Ascending aorta (tissue), 2 donors: ENCODE measurements at regions not wholly inside any gene's neighbourhood (a gene's known extent, or its start where the extent isn't known, plus 50 kb on each side); places are given as distances from the start of the nearest gene placed in this dataset.

ENCODE experiments used
- DNase-seq, 2 donors: peaks; one replicate each; pipeline ENCODE4 v3.0.0-alpha.2; 2019; ENCODE audit warnings: low spot score in 2 of 2
- H3K27ac ChIP-seq, 2 donors: fragments of 200-600 bp; sonication (generic); one replicate each; pipeline ENCODE4 v1.5.1; 2016 to 2017; ENCODE audit warnings: mild to moderate bottlenecking in 1 of 2
- H3K27me3 ChIP-seq: fragments of 200-600 bp; sonication (generic); one replicate; pipeline ENCODE4 v1.5.1; 2017
- H3K36me3 ChIP-seq, 2 donors: fragments of 200-600 bp; sonication (generic); one replicate each; pipeline ENCODE4 v1.5.1; 2016
- H3K4me1 ChIP-seq, 2 donors: fragments of 200-600 bp; sonication (generic); one replicate each; pipeline ENCODE4 v1.5.1; 2016 to 2017; ENCODE audit warnings: mild to moderate bottlenecking in 1 of 2
- H3K4me3 ChIP-seq, 2 donors: fragments of 200-600 bp; sonication (generic); one replicate each; pipeline ENCODE4 v1.5.1; 2016 to 2017; ENCODE audit warnings: mild to moderate bottlenecking in 1 of 2
- H3K9me3 ChIP-seq, 2 donors: fragments of 200-600 bp; sonication (generic); one replicate each; pipeline ENCODE4 v1.5.1; 2016
- intact Hi-C: fragments of 100-400 bp; cut with DNase I; formaldehyde crosslinking; loops from one replicate; pipeline ENCODE4 v1.15.1; 2023
- TF ChIP-seq, protein P1 (sequence below), 3 experiments: fragments of 200-600 bp in 2 of 3; fragments of 450-650 bp in 1 of 3; sonication (generic) in 2 of 3; IDR thresholded peaks; one replicate each; pipeline ENCODE4 v1.5.1; 2016 to 2019; ENCODE audit warnings: antibody characterized with exemption in 3 of 3, mild to moderate bottlenecking in 1 of 3, moderate library complexity in 1 of 3

DNA sequence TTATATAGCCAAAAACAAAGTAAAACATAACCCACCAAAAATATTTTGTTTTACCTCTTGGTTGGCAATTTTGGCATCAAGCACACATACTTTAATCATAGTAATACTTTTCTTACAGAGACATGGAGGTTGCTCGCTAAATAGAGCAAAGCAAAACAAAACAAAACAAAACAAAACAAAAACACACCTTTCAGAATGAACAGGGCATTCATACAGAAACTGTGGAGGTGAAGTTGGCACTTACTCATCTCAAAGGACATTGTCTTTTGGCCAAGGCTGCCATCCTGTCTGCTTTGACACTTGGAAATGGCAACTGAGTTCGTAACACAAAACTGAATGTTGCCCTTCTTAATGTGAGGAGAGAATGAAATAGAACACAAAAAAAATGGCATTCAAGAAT is 773.1 kb downstream of the USP25 start:
- Histone ChIP-seq H3K9me3 (no peaks in the 10 kb centered on the region), H3K36me3 (no peaks in the 10 kb centered on the region), H3K4me3 (no peak overlapping the region), H3K27ac (no peak overlapping the region), H3K4me1 (no peaks in the 10 kb centered on the region), H3K27me3 (no peaks in the 10 kb centered on the region)
- TF ChIP-seq, protein P1, sequence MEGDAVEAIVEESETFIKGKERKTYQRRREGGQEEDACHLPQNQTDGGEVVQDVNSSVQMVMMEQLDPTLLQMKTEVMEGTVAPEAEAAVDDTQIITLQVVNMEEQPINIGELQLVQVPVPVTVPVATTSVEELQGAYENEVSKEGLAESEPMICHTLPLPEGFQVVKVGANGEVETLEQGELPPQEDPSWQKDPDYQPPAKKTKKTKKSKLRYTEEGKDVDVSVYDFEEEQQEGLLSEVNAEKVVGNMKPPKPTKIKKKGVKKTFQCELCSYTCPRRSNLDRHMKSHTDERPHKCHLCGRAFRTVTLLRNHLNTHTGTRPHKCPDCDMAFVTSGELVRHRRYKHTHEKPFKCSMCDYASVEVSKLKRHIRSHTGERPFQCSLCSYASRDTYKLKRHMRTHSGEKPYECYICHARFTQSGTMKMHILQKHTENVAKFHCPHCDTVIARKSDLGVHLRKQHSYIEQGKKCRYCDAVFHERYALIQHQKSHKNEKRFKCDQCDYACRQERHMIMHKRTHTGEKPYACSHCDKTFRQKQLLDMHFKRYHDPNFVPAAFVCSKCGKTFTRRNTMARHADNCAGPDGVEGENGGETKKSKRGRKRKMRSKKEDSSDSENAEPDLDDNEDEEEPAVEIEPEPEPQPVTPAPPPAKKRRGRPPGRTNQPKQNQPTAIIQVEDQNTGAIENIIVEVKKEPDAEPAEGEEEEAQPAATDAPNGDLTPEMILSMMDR (IDR thresholded peaks at IDR 0.05) = no peak
- intact Hi-C loops = no loop called here
- no peak for DNase-seq

- intact Hi-C loops = no loop called here
- Histone ChIP-seq H3K36me3 (no peaks in the 10 kb centered on the region), H3K27ac (no peak overlapping the region), H3K4me1 (no peaks in the 10 kb centered on the region), H3K27me3 (no peaks in the 10 kb centered on the region), H3K4me3 (no peak overlapping the region), H3K9me3 (no peaks in the 10 kb centered on the region)
- TF ChIP-seq, protein P1 (IDR thresholded peaks at IDR 0.05) = no peak
- no peak for DNase-seq
These were observed 774.5 kb downstream of the USP25 start for GRCh38 chr21:16504281-16504680.

DNA sequence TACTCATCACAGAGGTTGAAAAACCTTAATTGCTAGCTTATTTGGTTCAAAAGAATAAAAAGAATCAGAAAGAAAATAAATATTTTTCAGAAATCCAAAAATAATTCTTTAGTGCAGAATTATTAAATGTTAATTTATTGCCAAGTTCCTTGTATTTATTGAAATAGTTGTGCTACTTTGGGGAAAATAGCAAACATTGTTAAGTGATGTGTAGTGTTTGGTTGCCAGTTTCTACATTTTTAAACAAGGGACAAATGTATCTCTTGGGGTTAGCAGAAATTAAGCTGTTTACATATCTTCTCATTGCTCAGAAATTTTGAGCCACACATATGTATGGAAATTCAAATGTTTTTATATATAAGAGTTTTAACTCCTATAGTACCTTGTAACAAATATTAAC is 775.0 kb downstream of the USP25 start:
- Histone ChIP-seq H3K4me1 (no peaks in the 10 kb centered on the region), H3K36me3 (no peaks in the 10 kb centered on the region), H3K27me3 (no peaks in the 10 kb centered on the region), H3K27ac (no peak overlapping the region), H3K4me3 (no peak overlapping the region), H3K9me3 (no peaks in the 10 kb centered on the region)
- TF ChIP-seq, protein P1 (IDR thresholded peaks at IDR 0.05) = no peak
- intact Hi-C loops = no loop called here
- DNase-seq = no peak

DNA sequence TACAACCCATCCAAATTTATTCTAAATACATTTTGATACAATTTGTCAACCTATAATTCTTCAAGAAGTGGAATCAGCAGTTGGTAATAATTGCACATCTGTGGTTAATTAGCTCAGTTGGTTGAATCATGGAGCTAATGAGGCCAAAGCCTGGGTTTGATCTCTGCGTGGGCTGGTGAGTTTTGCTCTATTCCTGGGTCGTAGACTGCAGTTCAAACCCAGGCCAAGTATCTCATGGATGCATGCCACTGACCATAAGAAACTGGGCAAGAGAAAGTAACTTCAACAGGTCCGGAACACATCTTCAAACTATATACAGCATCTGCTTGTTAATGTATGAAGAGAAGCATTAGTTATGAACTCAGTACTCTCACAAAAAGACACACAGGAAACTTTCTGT is 779.7 kb downstream of the USP25 start:
- H3K27ac ChIP-seq = no peak overlapping the region
- no peaks in the 10 kb centered on the region for H3K27me3 ChIP-seq
- intact Hi-C loops = no loop called here
- no peaks in the 10 kb centered on the region for H3K36me3 ChIP-seq
- no peaks in the 10 kb centered on the region for H3K4me1 ChIP-seq
- H3K9me3 ChIP-seq = no peaks in the 10 kb centered on the region
- DNase-seq = no peak
- H3K4me3 ChIP-seq = no peak overlapping the region
- TF ChIP-seq, protein P1 (IDR thresholded peaks at IDR 0.05) = no peak

DNA sequence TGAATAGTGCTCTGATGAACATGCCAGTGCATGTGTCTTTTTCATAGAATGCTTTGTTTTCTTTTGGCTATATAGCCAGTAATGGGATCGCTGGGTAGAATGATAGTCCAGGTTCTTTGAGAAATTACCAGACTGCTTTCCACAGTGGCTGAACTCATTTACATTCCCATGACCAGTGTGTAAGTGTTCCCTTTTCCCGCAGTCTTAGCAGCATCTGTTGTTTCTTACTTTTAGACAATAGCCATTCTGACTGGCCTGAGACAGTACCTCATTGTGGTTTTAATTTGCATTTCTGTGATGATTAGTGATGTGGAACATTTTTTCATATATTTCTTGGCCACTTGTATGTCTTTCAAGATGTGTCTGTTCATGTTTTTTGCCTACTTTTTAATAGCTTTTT is 784.5 kb downstream of the USP25 start:
- Histone ChIP-seq H3K9me3 (peaks cover 0 to 8% of the 10 kb centered on the region in 2 donors), H3K4me3 (no peak overlapping the region), H3K27ac (no peak overlapping the region), H3K27me3 (no peaks in the 10 kb centered on the region), H3K36me3 (no peaks in the 10 kb centered on the region), H3K4me1 (no peaks in the 10 kb centered on the region)
- no peak for DNase-seq
- TF ChIP-seq, protein P1 (IDR thresholded peaks at IDR 0.05) = no peak
- intact Hi-C loops = no loop called here

DNA sequence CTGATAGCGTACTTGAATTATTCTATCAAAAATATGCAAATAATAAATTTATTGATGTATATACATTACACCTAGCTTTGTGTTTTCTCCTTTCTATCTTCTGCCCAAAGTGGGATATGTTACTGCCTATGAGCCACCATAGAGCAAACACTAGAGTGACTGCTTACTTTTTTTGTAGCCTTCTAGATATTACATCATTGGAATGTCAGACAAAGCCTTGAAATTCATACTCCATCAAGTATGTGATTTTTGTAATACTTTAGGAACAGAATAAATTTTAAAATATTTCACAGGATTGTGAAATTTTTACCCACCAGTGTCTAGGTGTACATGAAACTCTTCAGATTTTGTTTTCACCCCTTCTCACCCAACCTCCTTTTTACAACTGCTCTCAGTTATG is 787.6 kb downstream of the USP25 start:
- Histone ChIP-seq H3K27me3 (no peaks in the 10 kb centered on the region), H3K27ac (no peak overlapping the region), H3K9me3 (peaks cover 0 to 8% of the 10 kb centered on the region in 2 donors), H3K36me3 (no peaks in the 10 kb centered on the region), H3K4me3 (no peak overlapping the region), H3K4me1 (no peaks in the 10 kb centered on the region)
- no peak for DNase-seq
- intact Hi-C loops = no loop called here
- TF ChIP-seq, protein P1 (IDR thresholded peaks at IDR 0.05) = no peak
